H1 (cell line): ENCODE measurements at regions not wholly inside any gene's neighbourhood (a gene's known extent, or its start where the extent isn't known, plus 50 kb on each side); places are given as distances from the start of the nearest gene placed in this dataset.

ENCODE experiments used
- FOSL1 ChIP-seq: IDR thresholded peaks from 2 replicates; pipeline ENCODE4 v1.6.1; 2011; ENCODE audit warnings: mild to moderate bottlenecking, low read depth, low read length, moderate library complexity; ENCODE audit not compliant: insufficient read depth
- HDAC2 ChIP-seq, 2 experiments: fragments of 300-600 bp in 1 of 2; sonication (generic) in 1 of 2; IDR thresholded peaks; 2 replicates each; pipeline ENCODE4 v1.6.1; 2011 to 2012; ENCODE audit warnings: low read depth in 2 of 2, low read length in 2 of 2, mild to moderate bottlenecking in 2 of 2, moderate library complexity in 2 of 2, borderline replicate concordance in 1 of 2, inconsistent platforms in 1 of 2
- MAFK ChIP-seq: IDR thresholded peaks from 2 replicates; pipeline ENCODE4 v1.6.1; 2012; ENCODE audit warnings: low read depth, mild to moderate bottlenecking, improper control_type of control experiment, low read length
- POLR2A ChIP-seq, 2 experiments: IDR thresholded peaks; 1 replicate in 1 of 2; 2 replicates in 1 of 2; pipeline ENCODE4 v1.6.1; 2011; ENCODE audit warnings: low read depth in 2 of 2, low read length in 2 of 2, mild to moderate bottlenecking in 2 of 2; ENCODE audit errors: control extremely low read depth in 1 of 2
- RAD21 ChIP-seq, 2 experiments: IDR thresholded peaks in 1 of 2; conservative IDR thresholded peaks in 1 of 2; 2 replicates each; pipeline ENCODE4 v1.6.1; 2011; ENCODE audit warnings: low read depth in 2 of 2, low read length in 2 of 2, improper control_type of control experiment in 1 of 2, inconsistent platforms in 1 of 2, mild to moderate bottlenecking in 1 of 2, moderate library complexity in 1 of 2
- RBBP5 ChIP-seq: IDR thresholded peaks from 2 replicates; pipeline ENCODE4 v1.7.1; 2012; ENCODE audit warnings: low read depth, mild to moderate bottlenecking, inconsistent platforms, low read length, moderate library complexity, borderline replicate concordance
- RNF2 ChIP-seq: fragments of 200-900, 300-1000 bp; sonication (generic); IDR thresholded peaks from 2 replicates; pipeline ENCODE4 v1.7.1; 2016; ENCODE audit warnings: borderline replicate concordance, low read depth, mild to moderate bottlenecking, antibody characterized with exemption, low read length; ENCODE audit not compliant: poor library complexity, severe bottlenecking; ENCODE audit errors: missing control alignments
- TF ChIP-seq, protein P1 (sequence below), 3 experiments: IDR thresholded peaks; 1 replicate in 2 of 3; 2 replicates in 1 of 3; pipeline versions ENCODE4 v1.5.1 to v1.6.1; 2011; ENCODE audit warnings: low read length in 3 of 3, mild to moderate bottlenecking in 3 of 3, inconsistent platforms in 2 of 3, low read depth in 1 of 3, moderate library complexity in 1 of 3; ENCODE audit not compliant: insufficient read depth in 1 of 3; ENCODE audit errors: control extremely low read depth in 1 of 3

- TF ChIP-seq POLR2A (IDR thresholded peaks at IDR 0.05; ENCODE audit: control extremely low read depth in 1 of 2, low read depth in 2 of 2, low read length in 2 of 2) (no peak), HDAC2 (IDR thresholded peaks at IDR 0.05; ENCODE audit: borderline replicate concordance in 1 of 2, low read depth in 2 of 2, low read length in 2 of 2) (no peak), RAD21 (IDR thresholded peaks at IDR 0.05 in 1 of 2, conservative IDR thresholded peaks at IDR 0.05 in 1 of 2; ENCODE audit: low read depth in 2 of 2, low read length in 2 of 2) (no peak), RNF2 (no peak), RBBP5 (no peak), MAFK (no peak), FOSL1 (no peak)
- TF ChIP-seq, protein P1, sequence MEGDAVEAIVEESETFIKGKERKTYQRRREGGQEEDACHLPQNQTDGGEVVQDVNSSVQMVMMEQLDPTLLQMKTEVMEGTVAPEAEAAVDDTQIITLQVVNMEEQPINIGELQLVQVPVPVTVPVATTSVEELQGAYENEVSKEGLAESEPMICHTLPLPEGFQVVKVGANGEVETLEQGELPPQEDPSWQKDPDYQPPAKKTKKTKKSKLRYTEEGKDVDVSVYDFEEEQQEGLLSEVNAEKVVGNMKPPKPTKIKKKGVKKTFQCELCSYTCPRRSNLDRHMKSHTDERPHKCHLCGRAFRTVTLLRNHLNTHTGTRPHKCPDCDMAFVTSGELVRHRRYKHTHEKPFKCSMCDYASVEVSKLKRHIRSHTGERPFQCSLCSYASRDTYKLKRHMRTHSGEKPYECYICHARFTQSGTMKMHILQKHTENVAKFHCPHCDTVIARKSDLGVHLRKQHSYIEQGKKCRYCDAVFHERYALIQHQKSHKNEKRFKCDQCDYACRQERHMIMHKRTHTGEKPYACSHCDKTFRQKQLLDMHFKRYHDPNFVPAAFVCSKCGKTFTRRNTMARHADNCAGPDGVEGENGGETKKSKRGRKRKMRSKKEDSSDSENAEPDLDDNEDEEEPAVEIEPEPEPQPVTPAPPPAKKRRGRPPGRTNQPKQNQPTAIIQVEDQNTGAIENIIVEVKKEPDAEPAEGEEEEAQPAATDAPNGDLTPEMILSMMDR (IDR thresholded peaks at IDR 0.05; ENCODE audit: control extremely low read depth in 1 of 3, insufficient read depth in 1 of 3, low read depth in 1 of 3, low read length in 3 of 3), result no peak
These were observed 1574.5 kb upstream of the WWC1 start for GRCh38 chr5:166716856-166717492.
